Transverse colon (tissue), 4 donors: ENCODE measurements at regions not wholly inside any gene's neighbourhood (a gene's known extent, or its start where the extent isn't known, plus 50 kb on each side); places are given as distances from the start of the nearest gene placed in this dataset.

Source experiments
- DNase-seq: peaks from one replicate; pipeline ENCODE4 v3.0.0-alpha.2; 2019
- H3K27ac ChIP-seq, 4 donors: fragments of 200-600 bp; sonication (generic); 2 replicates each; pipeline ENCODE4 v1.5.1; 2016 to 2018; ENCODE audit warnings: inconsistent platforms in 4 of 4
- H3K27me3 ChIP-seq: fragments of 200-600 bp; sonication (generic); 2 replicates; pipeline ENCODE4 v1.5.1; 2017; ENCODE audit warnings: inconsistent platforms
- H3K36me3 ChIP-seq, 4 donors: fragments of 200-600 bp; sonication (generic); 2 replicates each; pipeline ENCODE4 v1.5.1; 2017 to 2019; ENCODE audit warnings: inconsistent platforms in 4 of 4
- H3K4me1 ChIP-seq, 4 donors: fragments of 200-600 bp; sonication (generic); 2 replicates each; pipeline ENCODE4 v1.5.1; 2017 to 2020; ENCODE audit warnings: inconsistent platforms in 4 of 4
- H3K4me3 ChIP-seq, 4 donors: fragments of 200-600 bp; sonication (generic); 1 replicate in 1 of 4; 2 replicates in 3 of 4; pipeline versions ENCODE4 v1.5.1 to v1.6.1; 2017 to 2019; ENCODE audit warnings: inconsistent platforms in 4 of 4
- H3K9me3 ChIP-seq, 2 donors: fragments of 200-600 bp; sonication (generic); 2 replicates each; pipeline ENCODE4 v1.5.1; 2017 to 2019; ENCODE audit warnings: inconsistent platforms in 2 of 2
- CTCF ChIP-seq, 5 experiments: fragments of 200-600 bp in 3 of 5; fragments of 450-650 bp in 2 of 5; sonication (generic) in 3 of 5; IDR thresholded peaks; 1 replicate in 2 of 5; 2 replicates in 3 of 5; pipeline ENCODE4 v1.5.1; 2016 to 2017; ENCODE audit warnings: antibody characterized with exemption in 5 of 5, inconsistent platforms in 3 of 5, mild to moderate bottlenecking in 2 of 5, moderate library complexity in 1 of 5
- EP300 ChIP-seq: sonication (generic); formaldehyde crosslinking; IDR thresholded peaks from one replicate; pipeline ENCODE4 v1.6.1; 2017; ENCODE audit warnings: antibody characterized with exemption, low read depth
- POLR2A ChIP-seq: fragments of 450-650 bp; IDR thresholded peaks from one replicate; pipeline ENCODE4 v1.6.1; 2016; ENCODE audit warnings: antibody characterized with exemption, mild to moderate bottlenecking, moderate library complexity
- POLR2AphosphoS5 ChIP-seq, 3 donors: sonication (generic); formaldehyde crosslinking; IDR thresholded peaks; one replicate each; pipeline ENCODE4 v1.6.1; 2016; ENCODE audit warnings: antibody characterized with exemption in 3 of 3
- WGBS, 2 donors: methylation state at CpG; one replicate each; pipeline ENCODE4 v1.1.5; 2018; ENCODE audit warnings: low coverage in 1 of 2; 5-methylcytosine and 5-hydroxymethylcytosine counted together
- in situ Hi-C, 4 donors: fragments of 200-750 bp; cut with MboI; loops; one replicate each; pipeline versions ENCODE4 v1.15.0 to v1.15.1; 2017; ENCODE audit warnings: low sequenced_read_pairs in 3 of 4, low pct_ligation_motif_present in 1 of 4, low pct_unique_long_range_greater_than_20kb in 1 of 4
- intact Hi-C: fragments of 100-400 bp; cut with DNase I; formaldehyde crosslinking; loops from one replicate; pipeline ENCODE4 v1.15.1; 2023; ENCODE audit warnings: low total_unique reads

- WGBS, 2 donors, result 66 to 72% methylated on average over 6 to 9 of the region's 9 CpGs
Measured at GRCh38 chr12:125324861-125325490, 259.7 kb downstream of the AACS start.

DNA sequence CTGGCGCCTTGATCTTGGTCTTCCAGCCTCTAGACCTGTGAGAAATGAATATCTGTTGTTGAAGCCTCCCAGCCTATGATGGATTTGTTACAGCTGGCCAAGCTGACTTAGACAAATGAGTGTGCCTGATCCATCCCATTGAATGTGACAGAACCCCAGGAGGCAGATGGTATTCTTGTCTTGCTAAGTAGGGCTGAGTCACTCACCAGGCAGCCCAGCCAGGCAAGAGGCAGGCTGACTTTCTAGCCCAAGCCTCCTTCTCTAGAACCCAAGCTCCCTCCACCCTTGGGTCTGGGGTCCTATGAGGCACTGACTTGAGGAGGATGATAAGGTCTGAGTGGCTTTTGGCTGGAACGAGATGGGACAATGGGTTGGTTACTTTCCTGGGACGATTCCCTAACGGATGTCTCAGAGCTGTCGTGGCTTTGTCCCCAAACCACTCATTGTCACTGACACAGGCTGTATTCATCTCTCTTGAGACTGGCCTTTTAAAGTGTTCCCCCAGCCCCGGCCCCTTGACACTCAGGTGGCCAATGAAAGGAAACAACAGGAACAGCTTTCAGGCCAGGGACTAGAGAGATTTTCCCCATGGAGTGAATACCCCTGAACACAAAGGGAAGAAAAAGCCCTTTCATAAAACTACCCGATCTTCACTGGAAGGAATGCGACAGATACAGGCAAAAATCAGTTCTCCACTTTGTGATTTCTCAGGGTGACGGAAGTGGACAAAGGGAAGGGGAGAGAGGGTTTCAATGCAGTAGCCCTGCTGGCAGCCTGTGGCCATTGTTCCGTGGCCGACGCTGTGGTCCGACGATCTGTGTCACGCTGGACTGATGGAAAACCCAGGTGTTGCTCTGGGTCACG lies 264.2 kb downstream of the AACS start:
- H3K27ac ChIP-seq, result no peak overlapping the region
- no peaks in the 10 kb centered on the region for H3K9me3 ChIP-seq
- H3K4me1 ChIP-seq, result peaks cover 0 to 4% (median 1%) of the 10 kb centered on the region in 4 donors
- WGBS, 2 donors, result 50 to 76% methylated on average over 2 to 16 of the region's 16 CpGs
- peaks cover 37% of the 10 kb centered on the region for H3K27me3 ChIP-seq
- in situ Hi-C loops (loop anchor here in 1 of 4 donors (10.0 kb wide), 1 partner anchor 75 kb away; no protein-coding TSS in a partner anchor), intact Hi-C loops (no loop called here)
- no peaks in the 10 kb centered on the region for H3K36me3 ChIP-seq
- TF ChIP-seq EP300, result no peak
- TF ChIP-seq CTCF (IDR thresholded peaks at IDR 0.05), result no peak
- H3K4me3 ChIP-seq, result no peak overlapping the region
- DNase-seq, result no peak

More at GRCh38 chr12:125324861-125325490, 259.7 kb downstream of the AACS start:
- H3K4me3 ChIP-seq, result no peak overlapping the region
- intact Hi-C loops, result no loop called here
- peaks cover 25% of the 10 kb centered on the region for H3K27me3 ChIP-seq
- TF ChIP-seq POLR2A (no peak), POLR2AphosphoS5 (IDR thresholded peaks at IDR 0.05) (no peak), CTCF (IDR thresholded peaks at IDR 0.05) (no peak), EP300 (no peak)
- H3K27ac ChIP-seq, result no peak overlapping the region
- no peaks in the 10 kb centered on the region for H3K36me3 ChIP-seq
- DNase-seq, result no peak
- no peaks in the 10 kb centered on the region for H3K9me3 ChIP-seq
- in situ Hi-C loops, result no loop called here
- no peaks in the 10 kb centered on the region for H3K4me1 ChIP-seq

GRCh38 chr12:125330645-125331341 lies 265.6 kb downstream of the AACS start:
- peak; percentile 74 for DNase-seq
- TF ChIP-seq POLR2AphosphoS5 (IDR thresholded peaks at IDR 0.05), result no peak
- TF ChIP-seq CTCF (IDR thresholded peaks at IDR 0.05), result peak; percentile 80 to 93 (median 90)
- intact Hi-C loops (no loop called here), in situ Hi-C loops (loop anchor here in 1 of 4 donors (10.0 kb wide), 1 partner anchor 74 kb away; no protein-coding TSS in a partner anchor)
- Histone ChIP-seq H3K36me3 (no peaks in the 10 kb centered on the region), H3K4me3 (peak overlapping the region; percentile 27 to 41 (median 34)), H3K27ac (peak overlapping the region in 1 of 4 donors; percentile 66), H3K9me3 (no peaks in the 10 kb centered on the region), H3K4me1 (peaks cover 0 to 4% (median 1%) of the 10 kb centered on the region in 4 donors), H3K27me3 (peaks cover 36% of the 10 kb centered on the region)
- WGBS, 2 donors, result 2% methylated on average over 30 of the region's 30 CpGs; no CpG with 5 or more reads in 1 of the 2 donors
